CD4-positive, alpha-beta T cell treated with Interleukin-6 at 100 ng/mL for 8 hours (primary cell): ENCODE measurements at regions not wholly inside any gene's neighbourhood (a gene's known extent, or its start where the extent isn't known, plus 50 kb on each side); places are given as distances from the start of the nearest gene placed in this dataset.

Experiments used
- DNase-seq: peaks from one replicate; pipeline ENCODE4 v3.0.0-alpha.2; 2020; ENCODE audit warnings: mixed read lengths, low spot score

DNA sequence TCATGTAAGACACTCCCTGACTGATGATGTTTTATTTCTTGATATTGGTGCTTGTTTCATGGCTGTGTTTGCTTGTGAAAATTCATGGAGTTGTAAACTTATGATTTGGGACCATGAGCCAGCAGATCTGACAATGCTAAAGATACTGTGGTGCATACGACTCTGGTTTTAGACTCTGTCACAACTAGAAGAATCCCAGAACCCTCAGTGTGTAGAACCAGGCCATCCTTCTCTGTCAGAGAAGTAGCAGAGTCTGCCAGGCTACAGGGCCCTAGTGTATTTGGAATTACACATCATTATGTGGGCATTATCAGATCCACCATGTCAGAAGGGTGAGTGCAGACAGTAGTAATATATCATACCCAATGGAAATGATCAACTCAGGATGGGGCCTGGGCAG is 209.8 kb upstream of the POU2AF2 start:
- no peak for DNase-seq

DNA sequence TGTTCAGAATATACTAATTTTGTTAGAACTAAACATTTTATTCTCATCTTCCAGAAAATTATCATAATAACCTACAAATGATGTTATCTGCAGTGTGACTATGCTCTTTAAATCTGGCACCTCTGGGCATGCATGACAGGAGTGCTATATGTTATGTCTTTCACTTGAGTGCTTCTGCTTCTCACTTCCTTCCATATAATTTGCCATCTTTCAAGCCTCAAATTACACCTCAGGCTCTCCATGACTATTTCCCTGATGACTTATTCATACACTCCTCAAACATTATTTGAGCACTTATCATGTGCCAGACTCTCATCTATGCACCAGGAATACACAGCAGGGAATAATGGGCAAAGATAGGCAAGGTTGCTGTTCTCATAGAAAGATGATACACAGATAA is 219.3 kb upstream of the POU2AF2 start:
- DNase-seq, result no peak

DNA sequence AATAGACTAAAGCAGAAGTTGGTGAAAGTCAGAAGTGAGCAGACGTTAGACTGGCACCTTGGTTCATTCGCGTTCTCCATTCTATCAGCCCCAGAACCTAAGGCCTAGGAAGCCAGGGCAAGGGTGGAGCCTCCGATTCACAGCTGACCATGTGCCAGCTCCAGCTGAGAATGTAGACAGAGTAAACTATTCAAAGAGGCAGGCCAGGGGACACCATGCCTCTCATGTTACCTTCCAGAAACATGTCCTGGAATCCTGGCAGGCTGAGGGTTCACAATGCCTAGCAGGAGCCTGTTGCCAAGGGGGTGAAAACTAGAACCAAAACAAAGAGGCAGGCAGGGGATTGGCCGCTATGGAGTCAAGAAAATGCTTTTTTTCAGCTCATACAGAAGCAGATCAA is 224.4 kb upstream of the POU2AF2 start:
- no peak for DNase-seq

DNA sequence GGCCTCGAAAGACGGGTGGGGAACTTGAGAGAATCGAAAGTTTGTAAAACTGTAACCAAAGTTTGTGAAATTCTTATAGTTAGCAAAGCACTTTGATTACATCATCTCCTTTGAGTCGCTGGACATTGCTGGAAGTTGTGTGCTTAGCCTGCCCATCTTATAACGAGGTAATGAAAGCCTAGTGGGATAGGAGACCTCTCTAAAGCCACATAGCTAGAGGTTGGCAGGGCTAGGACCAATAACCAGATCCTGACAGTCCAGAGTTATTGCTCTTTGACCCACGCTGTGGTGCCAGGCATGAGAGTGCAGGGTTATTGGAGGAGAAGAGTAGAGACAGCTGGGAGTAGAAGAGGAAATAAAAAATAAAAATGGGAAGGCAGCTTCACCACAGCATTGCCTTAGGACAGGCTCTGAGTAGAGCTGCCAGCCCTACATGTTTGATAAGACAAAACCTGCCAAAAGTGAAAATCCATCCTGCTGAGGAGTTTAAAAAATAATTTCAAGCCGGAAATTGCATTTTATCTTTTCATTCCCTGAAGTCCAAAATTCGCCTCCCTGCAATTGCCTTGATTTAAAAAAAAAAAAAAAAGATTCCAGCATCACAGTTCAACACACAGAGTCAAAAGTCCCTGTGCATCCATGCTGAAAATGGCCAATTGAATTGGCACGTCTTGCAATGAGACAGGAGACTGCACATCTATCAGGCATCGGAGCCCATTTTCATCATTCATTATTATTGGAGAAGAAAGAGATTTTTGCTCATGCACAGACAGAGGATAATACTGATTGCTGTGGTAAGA is 225.5 kb upstream of the POU2AF2 start:
- no peak for DNase-seq

DNA sequence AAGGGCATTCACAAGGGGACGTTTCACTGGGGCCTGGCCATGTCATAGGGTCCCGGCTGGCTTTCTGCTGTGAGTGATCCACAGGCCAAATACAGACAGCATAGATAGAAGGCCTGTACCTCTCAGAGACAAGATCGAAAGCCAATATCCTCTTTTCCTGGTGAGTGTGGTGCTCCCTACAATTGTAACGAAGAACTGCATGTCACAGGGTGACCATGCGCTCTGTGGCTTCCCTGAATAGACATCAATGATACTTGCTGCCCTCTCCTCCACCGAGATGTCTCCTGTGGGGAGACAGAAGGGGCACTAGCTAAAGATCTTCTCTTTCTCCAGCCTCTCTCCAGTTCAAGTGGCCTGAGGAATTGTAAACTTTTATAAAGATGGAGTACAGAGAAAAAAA is 226.1 kb upstream of the POU2AF2 start:
- no peak for DNase-seq

DNA sequence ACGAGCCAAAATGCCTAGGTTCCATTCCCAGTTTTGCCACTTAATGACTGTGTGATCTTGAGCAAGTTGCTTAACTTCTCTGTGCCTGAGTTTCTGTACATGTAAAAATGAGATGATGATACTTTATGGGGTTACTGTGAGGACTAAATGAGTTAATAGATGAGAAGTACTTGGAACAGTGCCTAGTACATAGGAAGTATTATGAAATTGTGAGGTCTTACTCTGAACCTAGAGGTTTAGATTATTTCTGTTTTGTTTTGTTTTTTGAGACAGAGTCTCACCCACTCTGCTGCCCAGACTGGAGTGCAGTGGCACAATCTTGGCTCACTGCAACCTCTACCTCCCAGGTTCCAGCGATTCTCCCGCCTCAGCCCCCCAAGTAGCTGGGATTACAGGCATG is 227.0 kb upstream of the POU2AF2 start:
- DNase-seq, result no peak

DNA sequence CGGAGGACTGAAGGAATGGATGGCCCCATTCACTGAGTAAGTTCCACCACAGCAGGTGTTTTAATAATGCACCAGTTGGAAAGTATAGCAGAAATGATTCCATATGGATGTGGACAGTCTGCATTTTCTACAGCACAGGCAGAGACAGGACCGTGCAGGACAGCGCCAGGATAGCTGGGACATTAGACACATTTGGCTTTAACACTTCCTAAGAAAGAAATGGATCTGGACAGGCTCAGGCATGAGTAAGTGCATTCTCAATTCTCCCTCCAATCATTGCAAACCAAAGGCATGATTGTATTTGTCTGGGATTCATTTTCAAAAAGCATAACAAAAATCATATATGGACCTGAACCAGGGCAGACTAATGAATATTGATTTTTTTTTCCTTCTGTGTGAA is 233.0 kb upstream of the POU2AF2 start:
- no peak for DNase-seq

DNA sequence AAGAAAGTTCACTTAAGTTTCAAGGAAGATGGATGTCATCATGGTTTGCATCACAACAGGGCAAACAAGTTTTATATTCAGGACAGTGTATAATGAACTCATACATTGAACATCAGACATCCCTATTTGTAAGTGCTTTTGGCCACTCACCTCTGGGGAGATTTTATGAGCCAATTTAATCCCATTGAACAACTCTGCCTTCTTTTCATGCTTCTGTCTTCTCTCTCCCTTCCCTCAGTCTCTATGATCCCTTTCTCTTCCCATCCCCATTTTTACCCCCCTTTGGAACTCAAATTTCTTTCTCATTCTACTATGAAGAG is 234.3 kb upstream of the POU2AF2 start:
- DNase-seq, result no peak

DNA sequence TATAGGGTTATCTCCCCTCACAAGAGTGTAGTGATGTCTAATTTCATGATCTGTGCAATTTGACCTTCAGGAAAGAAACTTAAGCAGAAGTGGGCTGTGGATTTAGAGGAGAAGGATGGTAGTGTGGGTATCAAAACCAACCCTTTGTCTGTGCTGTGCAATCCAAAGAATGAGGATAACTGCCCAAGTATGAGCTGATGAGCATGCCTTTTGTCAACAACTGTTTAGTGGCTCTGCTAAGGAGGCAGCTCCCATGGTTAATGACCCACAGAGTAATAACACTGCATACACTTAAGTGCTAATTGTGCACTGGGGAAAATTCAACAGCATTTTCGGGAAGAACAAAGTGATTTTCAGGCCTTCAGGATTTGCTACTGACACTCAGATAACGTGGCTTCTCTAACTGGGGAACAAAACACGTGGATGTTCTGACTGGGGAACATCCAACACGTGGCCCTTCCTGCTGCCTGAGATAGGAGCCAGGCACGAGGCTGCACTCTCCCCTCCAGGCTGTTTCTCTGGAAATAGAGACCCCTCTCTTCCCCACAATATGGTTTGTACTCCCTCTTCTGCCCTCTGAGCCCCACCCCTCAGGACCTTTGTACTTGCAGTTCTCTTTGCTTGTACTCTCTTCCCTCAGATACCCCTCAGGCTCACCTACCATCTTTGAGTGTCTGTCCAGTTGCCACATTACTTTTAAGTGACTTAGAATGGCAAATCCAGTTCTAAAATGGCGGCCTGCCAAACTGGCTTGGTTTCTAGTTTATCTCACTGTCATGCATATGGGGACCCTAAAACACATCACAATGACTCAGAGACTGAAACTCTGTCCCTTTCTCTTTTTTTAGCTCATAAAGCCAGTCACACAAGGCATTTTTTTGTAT is 234.9 kb upstream of the POU2AF2 start:
- no peak for DNase-seq

DNA sequence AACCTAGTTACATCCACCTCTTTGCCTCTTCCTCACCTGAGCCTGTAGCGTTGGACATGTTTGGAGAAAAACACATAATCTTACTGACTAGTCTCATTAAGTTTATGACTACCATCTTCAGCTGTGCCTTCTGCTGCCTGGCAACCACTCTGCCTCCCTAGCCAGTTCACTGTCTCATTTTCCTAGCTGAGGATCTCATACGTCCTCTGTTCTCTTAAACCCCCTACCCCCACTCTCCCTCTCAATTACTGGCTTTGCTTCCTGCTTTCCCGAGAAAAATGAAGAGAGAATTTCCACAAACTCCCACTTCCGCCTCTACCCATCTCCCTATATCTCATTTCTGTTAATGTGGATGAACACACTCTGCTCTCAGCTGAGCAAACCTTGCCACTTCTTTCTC is 239.3 kb upstream of the POU2AF2 start:
- no peak for DNase-seq

DNA sequence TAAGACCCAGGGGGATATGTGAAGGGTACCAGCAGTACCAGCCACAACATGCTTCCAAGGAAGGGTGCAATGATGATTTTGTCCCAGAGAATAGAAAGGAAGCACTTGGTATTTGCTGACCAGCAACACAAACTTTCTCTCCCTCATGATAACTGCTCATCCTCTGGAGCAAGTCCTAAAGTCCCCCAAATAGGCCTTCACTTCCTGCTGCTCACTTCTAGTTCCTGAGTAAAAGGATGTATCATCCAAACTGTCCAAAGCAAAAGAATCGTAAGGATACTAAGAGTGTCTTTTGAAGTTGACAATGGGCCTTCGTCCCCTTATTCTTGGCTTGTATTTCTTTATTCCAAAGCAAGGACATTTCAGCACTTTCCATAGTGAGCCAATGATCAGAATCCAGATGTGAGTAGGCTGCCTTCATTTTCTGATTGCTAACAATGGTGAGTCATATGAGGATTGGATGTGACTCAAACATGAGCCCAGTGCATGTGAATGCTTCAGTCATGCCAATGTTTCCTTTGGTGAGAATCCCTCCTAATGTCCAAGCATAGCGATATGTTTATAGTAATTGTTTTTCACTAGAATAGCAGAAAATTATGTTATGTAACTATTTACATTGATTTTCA is 243.4 kb upstream of the POU2AF2 start:
- no peak for DNase-seq

DNA sequence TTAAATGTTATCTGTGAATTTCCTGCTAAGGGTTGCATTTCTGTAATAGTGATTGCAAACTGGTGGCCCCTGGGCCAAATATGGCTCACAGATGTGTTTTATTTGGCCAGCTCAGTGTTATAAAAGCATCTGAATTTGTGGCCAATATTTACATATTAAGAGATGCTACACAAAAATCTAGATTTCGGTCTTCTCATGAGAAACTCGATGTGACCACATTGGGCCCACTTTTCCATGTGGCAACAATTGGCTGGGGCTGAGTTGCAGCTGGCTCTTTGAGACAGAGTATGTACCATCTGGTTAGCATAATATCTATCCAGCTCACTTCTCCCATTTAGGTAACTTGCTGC is 244.5 kb upstream of the POU2AF2 start:
- DNase-seq, result no peak

DNA sequence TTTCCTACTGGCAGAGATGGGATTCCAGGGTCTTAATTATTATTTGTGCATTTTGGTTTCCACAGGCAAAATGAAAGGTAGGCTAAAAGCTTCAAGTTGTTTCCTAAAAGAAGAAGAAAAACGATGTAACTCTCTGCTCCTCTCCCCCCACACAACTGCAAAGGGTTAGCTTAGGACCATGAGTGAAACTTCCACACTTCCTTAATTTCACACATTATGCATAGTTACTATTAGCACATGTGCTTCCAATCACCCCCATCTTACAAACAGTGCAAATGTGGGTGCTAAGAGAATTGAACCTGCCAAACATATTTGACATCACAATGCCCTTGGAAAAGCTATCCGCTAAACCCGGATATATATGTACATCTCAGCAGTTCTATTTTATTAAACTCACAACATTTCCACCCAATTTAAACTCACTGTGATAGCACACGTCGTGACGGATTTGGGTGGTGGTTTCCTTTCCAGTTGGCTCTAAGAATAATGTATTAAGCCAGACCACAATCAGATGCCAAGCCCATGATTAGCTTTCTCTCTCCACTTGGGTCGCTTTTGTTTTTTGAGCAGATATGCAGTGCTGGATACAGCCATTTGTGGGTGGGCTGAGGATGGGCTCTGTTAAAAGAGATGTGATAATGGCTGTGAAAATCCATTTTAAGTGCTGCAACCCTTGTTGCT is 245.0 kb upstream of the POU2AF2 start:
- DNase-seq, result no peak

DNA sequence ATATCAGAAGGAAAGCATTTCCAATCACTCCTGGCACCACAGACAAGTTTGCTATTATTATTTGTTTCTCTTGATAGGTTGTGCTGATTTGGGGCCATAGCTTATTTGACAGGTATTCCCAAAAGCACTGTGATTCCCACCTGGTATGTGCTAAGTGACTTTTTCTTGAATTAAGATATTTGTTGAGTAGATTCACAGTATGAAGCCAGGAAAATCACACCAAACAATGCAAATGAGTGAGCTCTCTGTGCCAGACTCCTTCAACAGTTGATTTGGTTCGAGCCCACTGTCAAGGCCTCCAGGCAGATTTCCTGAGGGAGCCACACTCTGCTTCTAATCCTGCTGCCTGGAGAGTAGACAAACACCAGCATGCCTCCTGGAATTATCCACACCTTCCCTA is 253.0 kb upstream of the POU2AF2 start:
- DNase-seq, result no peak

DNA sequence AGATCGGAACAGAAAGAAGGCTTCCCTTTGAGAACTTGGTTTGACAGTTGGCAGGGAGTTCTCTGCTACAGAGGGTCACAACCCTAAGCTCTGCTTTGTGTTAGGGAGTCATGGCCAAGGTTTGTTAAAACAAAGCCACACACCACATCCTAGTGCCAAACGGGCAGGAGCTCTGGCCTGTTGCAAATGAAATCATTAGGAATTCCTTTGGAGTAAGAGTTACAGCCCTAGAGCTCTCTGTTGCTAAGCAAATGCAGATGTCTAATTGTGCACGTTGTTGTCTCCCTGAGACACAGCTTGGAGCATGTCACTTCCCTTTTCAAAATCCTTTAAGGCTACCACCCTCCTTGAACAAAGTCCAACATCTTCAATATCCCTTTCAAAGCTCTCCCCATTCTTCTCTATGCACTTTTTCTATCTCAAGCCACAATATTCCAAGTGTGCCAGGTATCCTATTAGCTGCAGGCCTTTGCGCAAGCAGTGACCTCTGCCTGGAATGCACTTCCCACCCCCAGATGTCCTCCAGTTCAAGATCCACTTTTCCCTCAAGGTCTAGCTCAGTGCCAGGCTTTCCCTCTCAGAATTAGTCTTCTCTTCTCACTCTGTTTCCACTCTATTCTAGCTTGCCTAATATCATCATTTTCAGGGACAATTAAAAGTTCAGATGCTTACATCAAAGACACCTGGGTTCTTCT is 253.7 kb upstream of the POU2AF2 start:
- DNase-seq, result no peak

DNA sequence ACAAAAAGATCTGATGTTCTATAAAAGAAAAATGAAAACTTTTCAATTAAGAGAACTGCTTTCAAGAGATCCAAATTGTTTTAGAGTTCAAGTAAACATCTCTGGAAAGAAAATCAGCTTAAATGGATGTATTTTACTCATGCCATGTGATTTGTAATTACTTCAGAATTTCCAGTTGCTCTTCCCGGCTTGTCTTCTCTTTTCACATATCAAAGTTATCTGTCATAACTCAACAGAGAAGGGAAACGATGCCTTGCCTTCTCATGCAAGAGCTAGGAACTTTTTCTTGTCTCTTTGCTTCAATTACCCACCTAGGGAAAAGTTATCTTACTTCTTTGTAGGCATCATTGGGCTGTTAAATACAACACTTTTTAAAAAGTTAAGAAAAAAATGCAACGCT is 255.2 kb upstream of the POU2AF2 start:
- DNase-seq, result no peak

DNA sequence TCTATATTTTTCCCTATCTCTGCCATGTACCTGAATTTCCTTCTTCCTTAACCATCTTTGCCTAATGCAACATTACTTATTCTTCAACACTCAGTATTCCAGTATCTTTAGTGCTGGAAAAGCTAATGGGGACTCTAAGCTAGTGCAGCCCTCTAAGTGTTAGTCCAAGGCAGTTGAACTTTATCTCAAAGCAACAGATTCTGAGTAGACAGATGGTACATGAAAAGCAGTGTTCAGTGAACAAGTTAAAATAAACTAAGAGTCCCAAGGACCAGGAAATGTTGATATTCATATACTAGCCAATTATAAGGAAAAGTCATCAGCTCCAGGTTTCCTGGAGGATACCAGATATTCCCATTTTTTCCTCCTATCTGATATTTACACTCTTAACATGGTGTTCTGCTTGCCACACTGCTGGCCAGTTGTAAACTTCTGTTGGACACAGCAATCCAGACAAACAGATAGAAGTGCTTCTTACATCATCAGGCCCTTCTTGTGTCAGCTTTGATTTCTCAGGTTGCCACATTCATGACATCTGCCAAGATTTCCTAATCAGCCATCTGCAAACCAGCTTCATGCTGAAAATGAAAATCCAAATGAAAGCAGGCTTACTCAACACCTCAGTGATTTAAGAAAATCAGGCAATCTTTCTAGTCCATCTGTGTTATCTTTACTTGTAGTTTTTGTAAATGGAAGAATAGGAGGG is 255.9 kb upstream of the POU2AF2 start:
- DNase-seq, result no peak

DNA sequence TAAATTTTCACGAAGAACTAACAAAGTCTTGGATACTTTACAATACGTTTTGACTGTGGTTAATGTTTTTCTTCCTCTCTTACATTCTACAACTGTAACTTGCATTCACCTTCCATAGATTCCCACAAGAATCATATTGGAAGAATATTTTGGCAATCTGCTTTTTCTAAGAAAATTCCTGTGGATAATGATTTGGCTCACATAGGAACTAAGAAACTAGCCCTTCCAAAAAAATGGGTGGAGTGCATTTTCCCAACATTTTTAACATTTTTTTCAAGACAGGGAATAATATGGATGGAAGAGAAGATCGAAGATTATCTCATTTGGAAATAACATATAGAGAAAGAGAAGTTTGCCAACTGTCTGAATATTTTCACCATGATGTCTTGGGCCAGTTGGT is 256.9 kb upstream of the POU2AF2 start:
- no peak for DNase-seq

DNA sequence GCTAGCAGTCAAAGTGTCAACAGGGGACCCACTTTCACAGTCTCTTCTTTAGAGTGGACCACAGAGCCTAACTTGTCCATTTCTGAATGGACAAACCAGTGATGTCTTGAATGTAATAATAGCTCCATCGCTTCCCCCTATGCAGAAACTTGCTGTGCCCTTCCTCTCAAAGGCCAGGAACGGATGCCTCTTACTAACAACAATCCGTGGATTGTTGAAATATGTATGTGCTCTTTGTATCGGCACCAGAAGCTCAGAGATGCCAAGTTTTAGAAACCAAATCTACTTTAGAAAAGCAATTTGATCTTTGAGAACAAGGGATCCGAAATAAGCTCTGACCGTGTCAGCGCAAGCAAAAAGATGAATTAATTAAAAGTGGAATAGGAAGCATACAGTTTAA is 259.5 kb upstream of the POU2AF2 start:
- DNase-seq, result no peak

DNA sequence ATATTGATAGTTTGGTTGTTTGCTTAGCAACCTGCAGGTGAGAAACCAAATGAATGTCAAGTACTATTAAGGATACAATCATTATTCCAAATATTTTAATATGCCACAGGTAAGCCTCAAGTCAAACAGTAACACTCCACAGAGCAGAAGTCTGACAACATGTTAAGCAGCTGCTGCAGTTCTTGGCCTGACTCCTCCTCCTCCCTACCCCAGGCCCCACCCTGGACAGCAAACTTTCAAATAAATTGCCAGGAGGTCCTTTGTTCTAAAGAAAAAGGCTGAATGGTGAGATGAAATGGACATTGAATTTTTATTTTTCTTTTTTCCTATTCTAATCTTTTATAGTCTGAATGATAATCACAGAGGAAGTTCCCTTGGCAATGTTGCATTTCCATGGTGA is 260.0 kb upstream of the POU2AF2 start:
- DNase-seq, result no peak

DNA sequence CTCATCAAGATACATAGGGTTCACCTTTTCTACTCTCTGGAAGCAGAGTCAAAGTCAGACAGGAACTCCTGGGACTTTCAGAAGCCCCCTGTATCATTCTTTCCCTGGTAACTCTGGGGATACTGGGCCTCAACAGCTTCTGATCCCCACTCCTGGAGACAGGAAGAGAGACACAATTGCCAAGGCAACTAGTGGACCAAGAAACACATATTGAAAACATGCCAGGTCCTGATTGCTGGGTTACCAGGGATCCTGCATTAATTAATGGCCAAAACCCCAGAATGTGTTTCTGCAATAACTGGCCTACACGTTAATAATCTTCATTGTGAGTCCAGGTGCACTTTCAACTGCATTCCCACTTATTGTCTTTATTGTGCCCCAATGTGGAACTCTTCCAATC is 260.8 kb upstream of the POU2AF2 start:
- DNase-seq, result no peak
